ENCODE measurements at regions not wholly inside any gene's neighbourhood (a gene's known extent, or its start where the extent isn't known, plus 50 kb on each side); places are given as distances from the start of the nearest gene placed in this dataset.
"Not testable (repeated sequence)": the region's sequence is repeated elsewhere in the genome, so short reads cannot be mapped to it uniquely, and the experiment has no call there.

- FAIRE-seq = no peak
Observed at GRCh38 chr9:120338340-120338739, 241.6 kb downstream of the CDK5RAP2 start.

DNA sequence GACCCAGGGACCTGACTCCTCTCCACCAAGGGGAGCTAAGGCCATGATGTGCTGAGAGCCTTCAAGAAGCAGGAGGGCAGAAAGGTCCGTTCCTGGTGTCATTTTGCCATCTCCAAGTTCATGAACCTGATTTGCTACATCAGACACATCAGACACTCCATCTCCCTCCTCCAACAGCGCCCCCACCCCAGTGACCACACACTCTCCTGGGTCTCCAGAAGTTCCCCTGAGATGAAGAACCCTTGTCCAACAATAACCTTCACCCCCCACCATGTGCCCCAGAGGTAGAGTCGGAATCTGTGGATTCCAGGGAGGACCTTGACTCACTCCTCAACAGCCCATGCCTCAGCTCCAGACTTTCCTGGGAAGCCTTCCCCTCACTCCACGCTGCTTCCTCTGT is 242.8 kb downstream of the CDK5RAP2 start:
- no peak for FAIRE-seq

DNA sequence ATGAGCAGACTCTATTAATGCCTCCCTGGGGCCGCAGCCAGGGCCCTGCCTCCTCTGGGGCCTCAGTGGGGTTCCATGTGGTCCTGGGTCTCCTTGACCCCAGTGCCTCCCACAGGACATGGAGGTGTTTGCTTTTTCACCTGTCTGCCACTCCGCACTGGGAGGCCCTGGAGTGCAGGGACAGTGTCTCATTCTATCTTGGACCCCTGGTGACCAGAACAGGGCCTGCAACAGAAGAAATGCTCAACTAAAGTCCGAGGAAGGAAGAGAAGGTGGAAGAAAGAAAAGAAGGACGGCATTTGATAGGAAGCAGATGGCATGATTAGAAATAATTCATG is 243.2 kb downstream of the CDK5RAP2 start:
- FAIRE-seq = no peak

- no peak for FAIRE-seq
Observed at GRCh38 chr9:120336021-120336752, 243.8 kb downstream of the CDK5RAP2 start.

DNA sequence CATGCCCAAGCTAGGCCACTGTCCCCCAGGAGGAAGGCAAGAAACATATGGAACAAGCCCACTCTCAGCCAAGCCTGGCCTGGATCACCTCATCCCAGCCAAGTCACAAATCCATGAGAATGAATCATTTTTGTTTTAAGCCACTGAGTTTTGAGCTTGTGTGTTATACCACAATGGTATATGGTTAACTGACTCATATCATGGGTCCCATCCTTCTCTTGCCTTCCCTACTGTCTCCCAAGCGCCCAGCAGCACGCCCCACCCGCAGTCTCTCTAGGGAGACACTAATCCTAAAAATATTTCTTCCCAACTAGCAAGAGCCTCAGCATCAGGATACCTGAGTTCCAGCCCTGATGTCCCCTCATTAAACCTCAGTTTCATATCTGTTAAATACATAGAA is 248.1 kb downstream of the CDK5RAP2 start:
- FAIRE-seq = no peak

DNA sequence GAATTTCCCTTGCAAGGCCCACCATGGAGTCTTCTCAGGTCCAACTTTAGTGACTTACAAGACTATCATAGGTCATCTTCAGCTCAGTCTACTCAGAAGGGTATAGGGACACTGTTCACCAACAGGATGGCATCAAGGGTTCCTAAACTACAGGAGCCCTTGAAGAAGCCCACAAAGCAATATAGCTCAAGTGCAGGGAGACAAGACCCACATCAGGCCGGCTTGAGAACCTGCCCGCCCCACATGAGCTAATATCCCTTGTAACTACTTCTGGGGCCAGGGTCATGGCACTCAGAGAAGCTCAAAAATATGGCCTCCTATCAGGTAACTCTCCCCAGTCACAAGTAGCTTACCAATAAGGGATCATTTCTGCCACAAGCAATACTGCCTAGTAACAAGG is 249.9 kb downstream of the CDK5RAP2 start:
- no peak for FAIRE-seq

- no peak for FAIRE-seq
Observed at GRCh38 chr9:120327322-120327721, 252.6 kb downstream of the CDK5RAP2 start.

DNA sequence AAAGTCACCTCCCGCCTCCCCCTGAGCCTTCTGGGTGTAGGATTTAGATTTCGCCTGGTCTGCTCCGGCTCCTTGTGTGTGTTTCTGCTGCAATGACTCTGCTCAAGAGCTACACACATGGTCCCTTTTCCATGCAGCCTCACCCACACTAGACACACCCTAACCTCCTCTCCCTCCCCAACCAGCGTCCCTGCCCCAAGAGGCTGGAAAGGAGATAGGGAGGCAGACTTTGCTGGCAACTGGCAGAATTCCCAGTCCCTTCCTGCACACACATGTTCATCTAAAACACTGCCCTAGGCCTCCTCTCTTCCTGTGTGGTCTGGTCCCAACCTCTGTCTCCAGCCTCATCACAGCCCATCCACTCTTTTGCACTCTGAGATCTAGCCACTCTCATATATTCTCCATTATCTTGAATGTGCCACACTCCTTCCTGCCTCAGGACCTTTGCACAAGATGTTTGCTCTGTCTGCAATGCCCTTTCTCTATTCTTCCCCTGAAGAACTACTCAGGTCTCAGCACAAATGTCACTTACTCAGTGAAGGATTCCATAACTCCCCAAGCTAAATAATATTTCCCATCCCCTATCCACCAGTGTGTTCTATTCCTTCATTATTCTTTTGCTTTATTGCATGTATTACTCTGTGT is 253.8 kb downstream of the CDK5RAP2 start:
- no peak for FAIRE-seq

DNA sequence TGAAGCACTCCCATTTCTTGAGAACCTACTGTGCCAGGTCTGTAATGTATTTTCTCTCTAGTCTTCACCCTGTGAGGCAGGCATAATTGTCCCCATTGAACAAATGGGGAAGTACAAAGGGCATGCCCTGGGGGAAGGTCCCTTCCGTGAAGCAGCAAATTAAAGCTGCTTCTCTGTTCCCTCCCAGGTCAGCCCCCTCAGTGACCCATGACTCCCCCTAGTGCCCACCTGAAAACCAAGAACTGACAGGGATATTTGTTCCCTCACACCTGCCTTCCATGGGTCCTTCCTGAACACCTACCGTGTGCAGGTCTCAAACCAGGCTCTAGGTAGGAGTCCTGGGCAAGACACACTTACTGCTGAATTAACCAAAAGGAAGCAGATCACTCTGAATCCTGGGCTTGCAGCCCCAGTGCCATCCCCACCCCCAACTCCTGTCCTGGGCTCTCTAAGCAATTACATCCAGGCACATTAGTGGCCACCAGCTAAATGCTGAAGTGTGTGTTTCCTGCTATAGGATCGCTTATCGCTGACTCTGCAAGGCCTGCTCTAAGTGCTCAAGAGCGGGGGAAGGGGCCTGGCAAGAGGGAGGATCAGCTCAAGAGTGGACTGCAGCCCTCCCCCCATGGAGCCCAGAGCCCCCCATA is 254.8 kb downstream of the CDK5RAP2 start:
- no peak for FAIRE-seq

GRCh38 chr9:120324461-120324860 is 255.5 kb downstream of the CDK5RAP2 start:
- no peak for FAIRE-seq

GRCh38 chr9:120323125-120323524 is 256.8 kb downstream of the CDK5RAP2 start:
- no peak for FAIRE-seq

DNA sequence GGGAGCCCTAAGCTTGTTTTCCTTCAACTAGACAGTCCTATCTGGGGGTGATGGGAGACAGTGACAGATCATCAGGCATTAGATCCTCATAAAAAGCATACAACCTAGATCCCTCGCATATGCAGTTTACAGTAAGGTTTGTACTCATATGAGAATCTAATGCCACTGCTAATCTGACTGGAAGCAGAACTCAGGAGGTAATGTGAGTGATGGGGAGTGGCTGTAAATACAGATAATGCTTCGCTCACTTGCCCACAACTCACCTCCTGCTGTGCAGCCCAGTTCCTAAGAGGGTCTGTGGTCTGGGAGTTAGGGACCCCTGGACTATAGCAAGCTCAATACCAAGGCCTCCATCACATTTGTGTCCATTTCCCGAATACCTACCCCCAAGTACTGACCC is 260.5 kb downstream of the CDK5RAP2 start:
- FAIRE-seq = no peak

- FAIRE-seq = no peak
Observed at GRCh38 chr9:120315154-120315553, 264.8 kb downstream of the CDK5RAP2 start.

DNA sequence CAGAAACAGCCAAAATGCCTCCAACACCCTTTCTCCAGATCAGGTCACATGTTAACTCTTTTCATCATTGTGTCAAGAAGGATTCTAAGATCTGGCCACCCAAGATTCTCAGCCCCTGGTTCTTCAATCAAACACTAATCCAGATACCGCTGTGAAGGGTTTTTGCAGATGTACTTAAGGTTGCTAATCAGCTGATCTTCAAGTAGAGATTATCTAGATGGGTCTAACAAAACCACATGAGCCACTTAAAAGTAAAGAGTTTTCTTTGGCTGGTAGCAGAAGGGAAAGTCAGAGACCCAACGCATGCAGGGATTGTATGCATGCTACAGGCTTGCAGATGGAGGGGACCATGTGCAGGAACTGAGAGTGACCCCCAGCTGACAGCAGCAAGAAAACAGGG is 267.9 kb downstream of the CDK5RAP2 start:
- FAIRE-seq = no peak

DNA sequence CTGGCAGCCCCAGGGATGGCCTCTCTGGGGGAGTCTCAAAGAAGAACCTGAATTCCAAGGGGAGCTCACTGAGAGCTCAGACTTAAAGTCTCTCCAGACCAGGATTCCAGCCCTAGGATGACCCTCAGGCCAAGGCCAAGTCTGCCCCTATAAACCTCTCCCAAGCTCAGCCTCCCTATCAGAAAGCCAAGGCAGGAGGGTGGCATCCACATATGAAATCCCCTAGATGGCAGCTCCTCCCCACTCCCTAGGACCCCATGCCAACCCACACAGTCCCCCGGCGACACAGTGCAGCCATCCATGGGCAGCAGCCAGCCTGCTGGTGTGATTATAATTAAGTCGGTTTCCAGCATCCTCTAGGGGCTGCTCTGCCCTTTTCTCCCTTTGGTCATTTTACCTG is 269.9 kb downstream of the CDK5RAP2 start:
- no peak for FAIRE-seq

DNA sequence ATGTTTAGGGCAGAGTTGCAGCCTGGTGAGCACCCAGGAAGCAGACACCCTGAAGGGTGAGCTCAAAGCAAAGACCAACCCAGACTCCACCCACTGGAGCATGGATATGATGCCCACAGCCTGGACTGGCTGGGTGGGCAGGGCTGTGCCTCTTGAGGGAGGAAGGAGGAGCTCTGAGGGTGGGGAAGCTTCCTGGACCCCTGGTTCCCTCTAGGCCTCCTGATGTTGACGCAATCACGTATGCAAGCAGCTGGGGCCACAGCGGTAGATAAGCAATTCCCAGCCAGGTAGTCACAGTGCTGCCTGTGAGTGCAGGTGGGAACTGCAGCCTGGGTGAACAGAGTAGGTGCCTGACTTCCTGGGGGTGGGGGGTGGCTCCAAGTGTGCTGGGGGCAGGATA is 271.5 kb downstream of the CDK5RAP2 start:
- FAIRE-seq = no peak

- no peak for FAIRE-seq
Observed at GRCh38 chr9:120307599-120307998, 272.4 kb downstream of the CDK5RAP2 start.

DNA sequence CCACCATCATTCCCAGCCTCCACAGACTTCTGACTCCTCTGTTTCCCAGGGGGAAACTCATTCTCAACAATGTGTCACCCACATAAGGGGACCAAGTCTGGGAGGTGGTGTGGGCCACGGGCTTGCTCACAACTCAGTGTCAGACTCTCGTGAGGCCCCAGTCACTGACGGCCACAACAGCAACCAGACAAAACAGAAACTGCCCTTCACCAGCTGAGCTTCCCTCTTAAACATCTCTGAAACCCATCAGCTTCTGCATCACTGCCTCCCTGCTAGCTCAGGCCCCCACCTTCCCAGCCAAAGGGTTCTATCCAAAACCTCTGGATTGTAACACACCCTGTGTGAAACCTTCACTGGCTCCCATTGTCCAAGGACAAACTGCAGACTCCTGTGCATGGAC is 273.4 kb downstream of the CDK5RAP2 start:
- no peak for FAIRE-seq

- no peak for FAIRE-seq
Observed at GRCh38 chr9:120306088-120306487, 273.9 kb downstream of the CDK5RAP2 start.

DNA sequence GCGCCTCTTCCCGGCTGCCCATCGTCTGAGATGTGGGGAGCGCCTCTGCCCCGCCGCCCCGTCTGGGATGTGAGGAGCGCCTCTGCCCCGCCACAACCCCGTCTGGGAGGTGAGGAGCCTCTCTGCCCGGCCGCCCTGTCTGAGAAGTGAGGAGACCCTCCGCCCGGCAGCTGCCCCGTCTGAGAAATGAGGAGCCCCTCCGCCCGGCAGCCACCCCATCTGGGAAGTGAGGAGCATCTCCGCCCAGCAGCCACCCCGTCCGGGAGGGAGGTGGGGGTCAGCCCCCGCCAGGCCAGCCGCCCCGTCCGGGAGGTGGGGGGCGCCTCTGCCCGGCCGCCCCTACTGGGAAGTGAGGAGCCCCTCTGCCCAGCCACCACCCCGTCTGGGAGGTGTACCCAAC is 275.1 kb downstream of the CDK5RAP2 start:
- not testable (repeated sequence) for FAIRE-seq

GRCh38 chr9:120303519-120303918 is 276.4 kb downstream of the CDK5RAP2 start:
- no peak for FAIRE-seq

DNA sequence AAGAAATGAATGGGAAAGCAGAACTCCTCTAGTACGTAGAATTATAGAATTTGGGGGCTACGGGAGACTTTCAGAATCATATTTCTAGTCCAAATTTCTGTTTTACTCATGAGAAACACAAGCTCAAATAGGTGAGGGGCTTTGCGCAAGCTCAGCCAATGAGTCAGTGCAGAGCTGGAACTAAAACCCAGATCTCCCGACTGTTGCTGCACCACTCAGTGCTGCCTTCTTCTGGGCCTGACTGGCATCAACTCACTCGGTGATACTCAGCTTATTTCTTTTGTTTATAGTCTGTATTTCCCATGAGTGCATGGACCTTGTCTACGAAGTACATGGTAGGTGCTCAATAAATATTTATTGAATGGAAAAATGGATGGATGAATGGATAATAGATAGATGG is 280.2 kb downstream of the CDK5RAP2 start:
- no peak for FAIRE-seq

DNA sequence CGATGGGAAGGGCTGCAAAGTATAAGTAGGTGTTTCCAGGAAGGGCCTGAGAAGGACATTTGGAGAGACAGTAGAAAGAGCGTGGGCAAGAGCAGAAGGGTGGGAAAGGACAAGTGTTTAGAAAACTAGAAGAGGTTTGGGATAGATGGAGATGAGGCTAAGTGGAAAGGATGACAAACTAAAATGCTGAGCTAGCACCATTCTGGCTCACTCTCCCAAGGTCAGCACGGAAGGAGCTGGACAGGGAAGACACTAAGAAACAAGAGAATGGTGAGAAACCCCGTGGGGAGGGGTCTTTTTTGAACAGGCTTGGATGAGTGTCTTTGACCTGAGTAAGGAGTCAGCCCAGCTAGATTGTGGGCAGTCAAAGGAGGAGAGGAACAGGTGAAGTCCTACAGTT is 286.0 kb downstream of the CDK5RAP2 start:
- no peak for FAIRE-seq

DNA sequence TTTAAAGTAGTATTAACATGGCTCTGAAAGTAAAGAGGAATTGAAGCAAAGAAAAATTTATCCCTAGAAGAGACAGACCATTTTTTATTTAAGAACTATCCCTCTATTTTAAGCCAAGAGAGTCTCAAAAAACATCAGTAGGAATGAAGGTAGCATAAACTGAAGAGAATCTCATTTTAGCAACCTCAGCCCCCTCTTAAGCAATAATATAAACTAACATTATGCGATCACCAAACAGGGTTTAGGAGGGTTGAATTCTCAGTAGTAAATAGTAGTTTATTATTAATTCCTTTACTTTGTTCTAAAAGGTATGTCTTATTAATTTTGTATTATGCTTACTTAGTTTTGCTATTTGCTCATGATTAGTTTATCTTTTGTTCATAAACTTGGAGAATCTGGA is 287.4 kb downstream of the CDK5RAP2 start:
- no peak for FAIRE-seq

GRCh38 chr9:120291050-120291449 is 288.9 kb downstream of the CDK5RAP2 start:
- FAIRE-seq = no peak

All from A204.1 (cell line).